ENCODE measurements at regions not wholly inside any gene's neighbourhood (a gene's known extent, or its start where the extent isn't known, plus 50 kb on each side); places are given as distances from the start of the nearest gene placed in this dataset.

GRCh38 chr7:15967551-15967950, 281.1 kb upstream of the MEOX2 start:
- Histone ChIP-seq H3K27me3 (ENCODE audit: control insufficient read depth, insufficient read depth, low read length) (no peaks in the 10 kb centered on the region), H3K4me3 (ENCODE audit: low read depth, low read length) (no peak overlapping the region), H3K27ac (ENCODE audit: low read depth, low read length) (no peak overlapping the region), H3K9me3 (ENCODE audit: control insufficient read depth, insufficient read depth, low read length) (no peaks in the 10 kb centered on the region)
- ChIA-PET POLR2A (no interaction called here), CTCF (no interaction called here)
- no peak for TF ChIP-seq CTCF (IDR thresholded peaks at IDR 0.05; ENCODE audit: low read depth, low read length)
- DNase-seq (ENCODE audit: low read depth, low spot score), result no peak

- CTCF ChIA-PET, result no interaction called here
- POLR2A ChIA-PET, result no interaction called here
These were observed 280.6 kb upstream of the MEOX2 start for GRCh38 chr7:15967121-15967520.

GRCh38 chr7:15963206-15963605, 276.7 kb upstream of the MEOX2 start:
- Histone ChIP-seq H3K4me3 (ENCODE audit: low read depth, low read length) (no peak overlapping the region), H3K27me3 (ENCODE audit: control insufficient read depth, insufficient read depth, low read length) (no peaks in the 10 kb centered on the region), H3K9me3 (ENCODE audit: control insufficient read depth, insufficient read depth, low read length) (no peaks in the 10 kb centered on the region), H3K27ac (ENCODE audit: low read depth, low read length) (no peak overlapping the region)
- no peak for TF ChIP-seq CTCF (IDR thresholded peaks at IDR 0.05; ENCODE audit: low read depth, low read length)
- CTCF ChIA-PET, result no interaction called here
- DNase-seq (ENCODE audit: low read depth, low spot score), result no peak
- POLR2A ChIA-PET, result no interaction called here

More at GRCh38 chr7:15967121-15967520, 280.6 kb upstream of the MEOX2 start:
- H3K27me3 ChIP-seq (ENCODE audit: control insufficient read depth, insufficient read depth, low read length), result no peaks in the 10 kb centered on the region
- TF ChIP-seq CTCF (IDR thresholded peaks at IDR 0.05; ENCODE audit: low read depth, low read length), result no peak
- DNase-seq (ENCODE audit: low read depth, low spot score), result no peak
- no peak overlapping the region for H3K27ac ChIP-seq (ENCODE audit: low read depth, low read length)
- H3K4me3 ChIP-seq (ENCODE audit: low read depth, low read length), result no peak overlapping the region
- H3K9me3 ChIP-seq (ENCODE audit: control insufficient read depth, insufficient read depth, low read length), result no peaks in the 10 kb centered on the region

- Histone ChIP-seq H3K9me3 (ENCODE audit: control insufficient read depth, insufficient read depth, low read length) (no peaks in the 10 kb centered on the region), H3K27ac (ENCODE audit: low read depth, low read length) (no peak overlapping the region), H3K27me3 (ENCODE audit: control insufficient read depth, insufficient read depth, low read length) (no peaks in the 10 kb centered on the region), H3K4me3 (ENCODE audit: low read depth, low read length) (no peak overlapping the region)
- no peak for TF ChIP-seq CTCF (IDR thresholded peaks at IDR 0.05; ENCODE audit: low read depth, low read length)
- no peak for DNase-seq (ENCODE audit: low read depth, low spot score)
- POLR2A ChIA-PET, result no interaction called here
- CTCF ChIA-PET, result no interaction called here
These were observed 268.3 kb upstream of the MEOX2 start for GRCh38 chr7:15954671-15955354.

- no peak for DNase-seq (ENCODE audit: low read depth, low spot score)
These were observed 263.8 kb upstream of the MEOX2 start for GRCh38 chr7:15950299-15950698.

More at GRCh38 chr7:15950299-15950698, 263.8 kb upstream of the MEOX2 start:
- Histone ChIP-seq H3K9me3 (ENCODE audit: control insufficient read depth, insufficient read depth, low read length) (no peaks in the 10 kb centered on the region), H3K4me3 (ENCODE audit: low read depth, low read length) (no peak overlapping the region), H3K27me3 (ENCODE audit: control insufficient read depth, insufficient read depth, low read length) (no peaks in the 10 kb centered on the region), H3K27ac (ENCODE audit: low read depth, low read length) (no peak overlapping the region)
- POLR2A ChIA-PET, result no interaction called here
- CTCF ChIA-PET, result no interaction called here
- no peak for TF ChIP-seq CTCF (IDR thresholded peaks at IDR 0.05; ENCODE audit: low read depth, low read length)

Measured in AG04450 (cell line).